ENCODE measurements at regions not wholly inside any gene's neighbourhood (a gene's known extent, or its start where the extent isn't known, plus 50 kb on each side); places are given as distances from the start of the nearest gene placed in this dataset.

DNA sequence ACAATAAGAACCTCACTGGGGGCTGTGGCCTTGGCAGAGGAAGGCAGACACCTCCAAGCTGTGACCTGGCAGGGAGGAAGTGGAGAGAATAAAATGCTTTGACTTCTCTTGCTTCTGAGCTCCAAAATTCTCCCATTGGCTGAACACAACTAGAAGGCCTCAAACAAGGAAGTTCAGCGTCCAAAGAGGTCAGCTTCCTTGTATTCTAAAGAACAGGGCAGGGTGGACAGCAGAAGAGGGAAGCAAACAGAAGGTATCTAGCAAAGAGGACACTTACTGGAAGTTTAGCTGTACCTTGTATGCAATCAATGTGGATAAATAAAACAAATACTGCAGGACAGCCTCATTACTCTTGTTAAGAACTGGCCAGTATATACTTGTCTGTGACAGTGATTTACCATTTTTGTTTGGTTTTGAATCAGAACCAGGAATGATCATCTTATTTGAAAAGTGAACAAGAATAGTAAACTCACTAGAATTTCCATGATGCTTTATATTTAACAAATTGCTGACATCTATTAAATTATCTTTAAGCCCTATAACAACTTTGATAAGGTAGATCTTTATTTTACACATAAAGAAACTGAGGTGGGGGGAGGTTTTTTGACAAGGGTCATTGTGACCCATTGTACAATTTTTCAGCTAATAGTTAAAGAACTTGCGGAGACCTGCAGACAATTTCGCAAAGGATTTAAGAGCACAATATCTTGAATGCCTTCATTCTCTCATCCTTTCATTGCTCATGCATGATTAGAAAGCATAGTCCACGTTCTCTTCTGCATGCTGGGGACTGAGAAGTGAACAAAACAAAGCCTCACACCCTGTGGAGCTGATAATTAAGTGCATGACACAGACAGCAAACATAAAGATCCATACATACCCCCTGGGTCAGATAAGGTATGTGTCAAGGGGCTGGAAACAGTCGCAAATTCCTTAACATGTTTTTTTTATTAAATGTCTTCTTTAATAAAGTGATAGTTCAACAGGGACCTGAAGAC lies 1448.0 kb downstream of the AACS start:
- DNase-seq (ENCODE audit: low spot score) = no peak

DNA sequence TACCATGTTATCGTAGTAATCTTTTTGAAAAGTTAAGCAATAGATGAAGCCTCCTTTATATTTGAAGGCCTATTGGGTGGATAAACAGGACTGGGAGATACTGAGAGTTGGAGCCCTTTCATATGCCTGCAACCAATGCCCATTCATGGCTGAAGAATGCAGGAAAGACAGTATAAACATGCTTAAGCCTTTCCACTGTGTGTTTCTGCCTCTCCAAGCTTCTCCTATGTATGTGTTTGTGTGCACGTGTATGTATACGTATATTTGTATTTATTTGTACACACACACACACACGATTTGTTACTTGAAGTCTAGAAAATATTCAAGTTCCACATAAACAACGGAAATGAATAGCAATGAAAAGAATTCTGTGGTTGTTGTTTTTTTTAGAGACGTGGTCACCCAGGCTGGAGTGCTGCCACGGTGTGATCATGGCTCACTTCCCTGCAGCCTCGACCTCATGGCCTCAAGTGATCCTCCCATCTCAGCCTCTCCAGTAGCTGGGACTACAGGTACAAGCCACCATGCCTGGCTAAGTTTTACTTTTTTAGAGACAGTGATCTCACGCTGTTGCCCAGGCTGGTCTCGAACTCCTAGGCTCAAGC lies 1453.5 kb downstream of the AACS start:
- DNase-seq (ENCODE audit: low spot score) = no peak

DNA sequence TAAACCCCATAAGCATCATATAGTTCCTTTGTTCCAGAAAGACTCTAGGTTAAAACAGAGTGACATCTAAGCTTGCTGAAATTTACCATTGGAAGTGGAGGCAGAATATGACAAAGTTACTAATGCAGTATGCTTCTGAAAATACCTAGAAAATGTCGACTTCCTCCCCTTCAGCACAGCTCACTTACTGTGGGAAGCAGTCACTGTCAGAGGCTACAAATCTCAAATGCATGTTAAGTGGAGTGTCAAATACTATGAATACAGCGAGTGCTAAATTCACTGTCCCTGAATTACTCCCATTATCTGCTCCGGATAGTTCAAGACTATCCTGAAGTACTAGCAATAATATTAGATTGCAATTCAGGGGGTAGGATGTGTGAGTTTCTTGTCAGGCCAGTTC lies 1454.6 kb downstream of the AACS start:
- DNase-seq (ENCODE audit: low spot score) = no peak

DNA sequence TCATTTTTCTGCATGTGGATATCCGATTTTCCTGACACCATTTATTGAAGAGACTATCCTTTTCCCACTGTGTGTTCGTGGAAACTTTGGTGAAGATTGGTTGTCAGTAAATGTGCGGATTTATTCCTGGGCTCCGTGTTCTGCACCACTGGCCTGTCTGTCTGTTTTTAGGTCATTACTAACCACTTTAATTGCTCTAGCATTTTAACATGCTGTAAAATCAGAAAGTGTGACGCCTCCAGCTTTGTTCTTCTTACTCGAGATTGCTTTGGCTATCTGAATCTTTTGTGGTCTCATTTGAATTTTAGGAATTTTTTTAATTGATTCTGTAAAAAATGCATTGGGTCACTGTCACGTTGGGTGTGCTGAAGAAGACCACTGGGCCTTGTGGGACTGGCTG lies 1458.7 kb downstream of the AACS start:
- DNase-seq (ENCODE audit: low spot score) = no peak

DNA sequence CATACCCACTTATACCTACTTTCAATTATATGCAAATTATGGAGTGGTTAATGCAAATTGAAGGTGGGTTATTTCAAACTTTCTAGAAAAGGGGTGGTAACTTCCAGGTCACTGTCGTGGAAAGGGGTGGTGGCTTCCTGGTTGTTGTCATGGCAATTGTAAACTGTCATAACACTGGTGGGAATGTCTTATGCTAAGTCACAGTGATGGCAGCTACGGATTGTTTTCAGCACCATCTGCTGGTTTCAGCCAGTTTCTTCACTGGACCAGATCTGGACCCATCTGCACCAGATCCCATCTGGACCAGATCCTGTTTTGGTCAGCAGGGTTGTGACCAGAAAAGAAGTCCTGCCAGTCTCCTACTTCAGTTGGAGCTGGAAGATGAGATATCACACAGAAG lies 1469.3 kb downstream of the AACS start:
- DNase-seq (ENCODE audit: low spot score) = no peak

DNA sequence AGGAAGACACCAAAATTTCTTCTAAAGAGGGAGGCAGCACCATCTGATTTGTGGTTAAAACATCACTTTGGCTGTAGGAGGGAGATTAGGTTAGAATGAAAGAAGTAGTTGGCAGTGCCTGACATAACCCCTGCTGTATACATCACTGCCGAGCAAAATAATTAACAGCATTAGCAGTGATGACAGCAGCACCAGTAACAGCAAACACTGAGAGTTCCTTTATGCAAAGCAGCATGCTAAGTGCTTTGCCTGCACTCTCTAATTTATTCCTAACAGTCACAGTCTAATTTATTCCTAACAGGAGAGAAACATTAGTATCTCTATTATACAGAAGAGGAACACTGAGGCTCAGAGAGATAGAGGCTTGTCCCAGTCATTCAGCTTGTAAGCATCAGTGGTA lies 1469.7 kb downstream of the AACS start:
- DNase-seq (ENCODE audit: low spot score) = no peak

DNA sequence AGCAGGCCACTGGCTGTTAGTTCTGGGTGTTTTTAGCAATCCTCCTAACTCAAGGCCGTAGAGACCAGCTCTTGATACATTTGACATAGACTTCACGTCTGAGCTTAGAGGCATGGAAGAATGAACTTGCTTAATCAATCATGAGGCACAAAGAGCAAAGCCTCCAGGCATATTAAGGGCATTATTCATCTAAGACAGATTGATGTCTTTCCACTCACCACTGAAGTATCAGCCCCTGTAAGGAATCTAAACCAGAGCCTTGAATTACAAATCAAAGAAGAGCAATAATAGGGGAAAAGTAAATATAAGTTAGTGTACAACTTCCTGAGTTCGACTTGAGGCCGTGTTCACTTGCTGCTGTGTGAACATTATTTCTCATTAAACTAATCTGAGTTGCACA lies 1470.7 kb downstream of the AACS start:
- no peak for DNase-seq (ENCODE audit: low spot score)

DNA sequence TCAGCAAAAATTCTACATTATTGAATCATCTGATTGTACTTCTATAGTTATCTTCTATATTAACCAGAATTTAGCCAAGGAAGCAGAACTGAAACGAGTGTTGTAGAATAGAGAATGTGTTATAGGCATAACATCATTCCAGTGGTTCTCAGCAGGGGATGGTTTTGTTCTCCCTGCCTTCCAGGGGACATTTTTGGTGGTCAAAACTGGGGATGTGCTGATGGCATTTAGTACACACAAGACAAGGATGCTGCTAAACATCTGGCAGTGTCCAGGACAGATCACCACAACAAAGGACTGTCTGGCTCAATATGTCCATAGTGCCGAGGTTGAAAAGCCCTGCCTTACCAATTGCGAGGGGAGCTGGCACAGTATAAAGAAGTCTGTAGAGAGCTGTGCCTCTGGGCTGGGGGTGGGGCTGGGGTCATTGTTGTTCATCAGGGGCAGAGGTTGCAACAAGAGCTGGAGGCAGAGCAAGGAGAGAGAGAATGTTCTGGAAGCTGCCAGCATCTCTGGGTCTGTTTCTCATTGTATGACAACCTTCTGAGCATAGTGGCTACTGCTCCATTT lies 1472.8 kb downstream of the AACS start:
- DNase-seq (ENCODE audit: low spot score) = no peak

DNA sequence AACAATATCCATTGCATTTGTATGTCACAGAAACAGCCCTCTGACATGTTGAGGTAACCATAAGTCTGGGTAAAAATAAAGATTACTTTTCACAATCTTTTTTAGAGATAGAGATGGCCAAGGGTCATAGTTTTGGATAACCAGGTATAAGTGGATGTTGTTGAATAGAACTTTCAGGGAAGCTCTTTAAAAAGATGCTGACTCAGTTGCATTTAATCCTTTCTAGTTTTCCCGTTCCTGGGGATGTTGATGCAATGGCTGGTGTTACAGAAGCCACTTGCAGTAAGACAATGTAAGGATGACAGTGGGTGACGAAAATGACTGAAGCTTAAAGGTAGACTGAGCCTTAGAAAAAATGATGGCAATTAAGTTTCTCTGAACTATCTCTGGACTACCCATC lies 1473.7 kb downstream of the AACS start:
- DNase-seq (ENCODE audit: low spot score) = no peak

DNA sequence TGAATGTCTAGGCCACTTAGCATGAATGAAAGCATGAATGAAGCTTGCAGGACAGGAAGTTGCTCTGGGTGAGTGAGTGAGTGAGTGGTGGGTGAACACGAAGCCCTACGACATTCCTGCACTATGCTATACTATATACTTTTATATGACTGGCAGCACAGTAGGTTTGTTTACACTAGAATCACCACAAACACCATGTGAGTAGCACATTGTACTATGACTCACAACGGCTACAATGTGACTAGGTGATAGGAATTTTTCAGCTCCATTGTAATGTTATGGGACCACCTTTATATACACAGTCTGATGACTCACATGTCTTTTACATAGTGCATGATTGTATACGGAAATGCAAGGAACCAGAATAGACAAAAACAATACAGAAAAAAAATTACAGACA lies 1480.2 kb downstream of the AACS start:
- DNase-seq (ENCODE audit: low spot score) = no peak

DNA sequence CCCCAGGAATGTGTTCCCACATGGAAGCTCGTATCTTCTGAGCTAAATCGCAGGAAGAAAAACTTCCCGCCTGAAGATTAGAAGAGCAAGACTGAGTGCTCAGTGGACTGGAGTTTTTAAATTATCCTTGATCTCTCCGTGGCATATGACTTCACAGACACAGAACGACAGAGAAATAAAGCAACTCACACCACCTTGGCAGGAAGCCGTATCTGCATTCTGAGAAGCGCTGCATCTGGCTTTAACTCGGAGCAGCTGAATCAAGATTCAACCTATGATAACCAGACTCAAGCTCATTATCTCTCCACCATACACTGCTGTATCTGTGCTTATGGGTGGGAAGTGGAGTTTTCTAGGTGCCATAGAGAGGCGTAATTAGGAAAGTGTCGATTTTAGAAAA lies 1482.7 kb downstream of the AACS start:
- DNase-seq (ENCODE audit: low spot score) = no peak

DNA sequence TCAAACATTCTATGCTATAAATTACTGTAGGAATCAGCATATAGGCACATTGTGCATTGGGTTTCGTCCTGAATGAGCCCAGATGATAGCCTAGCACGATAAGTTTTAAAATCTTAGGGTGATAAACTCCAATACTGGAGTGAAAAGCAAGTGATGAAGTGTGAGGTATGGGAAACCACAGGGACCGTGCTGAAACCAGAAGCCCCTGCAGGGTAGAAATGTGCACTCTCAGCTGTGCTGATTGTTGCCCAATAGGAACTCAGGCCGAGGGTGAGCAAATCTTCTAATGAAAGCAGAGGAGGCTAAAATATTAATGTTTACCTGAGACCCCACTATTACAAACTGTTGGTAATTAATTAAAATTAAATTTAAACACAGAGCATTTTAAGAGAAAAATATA lies 1486.6 kb downstream of the AACS start:
- DNase-seq (ENCODE audit: low spot score) = no peak

DNA sequence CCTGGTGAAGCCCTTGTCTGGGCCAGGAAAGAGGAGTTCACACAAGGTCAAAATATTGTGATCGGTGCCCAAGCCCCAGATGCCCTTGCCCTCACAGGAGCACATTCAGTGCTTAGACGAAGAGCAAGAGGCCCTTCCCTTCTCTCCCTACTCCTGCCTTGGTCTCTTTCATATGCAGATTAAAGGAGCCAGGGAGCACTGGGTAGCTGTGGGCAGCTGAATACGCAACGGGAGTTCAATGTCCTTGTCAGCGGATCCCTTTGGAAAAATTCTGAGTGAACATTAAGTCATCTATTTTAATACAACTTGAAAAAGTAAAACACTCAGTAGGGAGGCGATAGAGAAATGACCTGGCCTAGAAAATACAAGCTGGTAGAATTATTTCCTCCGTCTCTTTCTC lies 1489.4 kb downstream of the AACS start:
- no peak for DNase-seq (ENCODE audit: low spot score)

DNA sequence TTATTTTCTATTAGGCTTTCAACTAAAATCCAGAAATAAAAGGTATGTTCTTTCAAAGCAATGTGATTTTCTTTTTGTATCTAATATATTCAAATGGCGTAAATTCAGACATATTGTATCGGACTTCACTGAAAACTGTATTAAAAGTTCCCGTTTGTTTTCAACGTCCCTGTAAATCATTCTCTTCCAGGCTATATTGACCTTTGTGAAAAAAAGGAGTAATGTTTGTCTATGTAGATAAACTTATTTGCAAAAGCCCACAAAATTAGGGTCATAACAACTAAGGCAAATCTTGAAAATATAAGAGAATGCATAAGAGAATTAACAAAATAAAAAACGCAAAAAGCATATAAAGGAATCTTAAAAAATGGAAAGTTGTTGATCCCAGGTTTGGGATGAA lies 1492.4 kb downstream of the AACS start:
- DNase-seq (ENCODE audit: low spot score) = no peak

DNA sequence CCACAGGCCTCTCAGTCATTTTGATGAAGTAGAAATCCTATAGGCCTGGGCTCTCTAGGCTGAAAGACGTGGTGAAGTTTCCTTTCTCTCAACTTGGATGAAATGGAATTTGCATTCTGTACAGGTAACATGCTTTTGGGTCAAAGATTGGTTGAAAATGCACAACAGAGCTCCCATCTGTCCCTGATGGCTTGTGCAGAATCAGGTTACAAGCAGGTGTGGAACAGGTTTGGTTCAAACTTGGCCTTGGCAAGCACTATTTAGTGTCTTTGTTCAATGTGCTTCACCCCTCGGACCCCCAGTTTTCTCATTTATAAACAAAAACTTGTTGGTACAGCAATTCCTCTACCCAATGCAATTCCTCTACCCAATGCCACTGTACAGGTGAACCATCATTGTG lies 1493.0 kb downstream of the AACS start:
- no peak for DNase-seq (ENCODE audit: low spot score)

DNA sequence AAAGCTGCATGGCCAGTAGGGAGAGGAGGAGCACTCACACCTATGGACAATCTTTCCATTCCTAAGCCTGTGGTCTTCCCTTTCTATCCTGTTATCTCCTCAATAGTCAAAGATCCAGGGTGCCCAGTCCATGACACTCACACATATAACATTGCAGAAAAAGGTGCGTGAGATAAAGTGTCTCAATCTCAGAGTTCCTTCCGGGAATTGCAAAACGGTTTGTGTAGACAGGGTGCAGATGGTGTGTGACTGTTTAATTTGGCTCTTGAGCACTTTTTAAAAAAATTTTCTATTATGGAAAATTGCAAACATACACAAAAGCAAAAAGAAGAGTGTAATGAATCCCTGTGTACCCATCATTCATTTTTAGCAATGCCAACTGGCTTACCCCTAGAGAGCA lies 1493.6 kb downstream of the AACS start:
- DNase-seq (ENCODE audit: low spot score) = no peak

DNA sequence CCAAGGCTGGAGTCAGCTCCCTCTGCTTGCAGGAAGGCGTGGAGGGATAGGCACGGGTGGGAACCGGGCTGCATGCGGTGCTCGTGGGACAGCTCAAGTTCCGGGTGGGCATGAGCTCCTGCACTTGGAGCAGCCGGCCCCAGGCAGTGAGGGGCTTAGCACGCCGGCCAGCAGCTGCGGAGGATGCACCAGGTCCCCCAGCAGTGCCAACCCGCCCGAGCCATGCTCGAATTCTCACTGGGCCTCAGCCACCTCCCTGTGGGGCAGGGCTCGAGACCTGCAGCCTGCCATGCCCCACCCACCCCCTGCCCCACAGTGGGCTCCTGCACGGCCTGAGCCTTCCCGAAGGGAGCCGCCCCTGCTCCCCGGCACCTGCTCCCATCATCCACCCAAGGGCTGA lies 1501.8 kb downstream of the AACS start:
- DNase-seq (ENCODE audit: low spot score) = no peak

DNA sequence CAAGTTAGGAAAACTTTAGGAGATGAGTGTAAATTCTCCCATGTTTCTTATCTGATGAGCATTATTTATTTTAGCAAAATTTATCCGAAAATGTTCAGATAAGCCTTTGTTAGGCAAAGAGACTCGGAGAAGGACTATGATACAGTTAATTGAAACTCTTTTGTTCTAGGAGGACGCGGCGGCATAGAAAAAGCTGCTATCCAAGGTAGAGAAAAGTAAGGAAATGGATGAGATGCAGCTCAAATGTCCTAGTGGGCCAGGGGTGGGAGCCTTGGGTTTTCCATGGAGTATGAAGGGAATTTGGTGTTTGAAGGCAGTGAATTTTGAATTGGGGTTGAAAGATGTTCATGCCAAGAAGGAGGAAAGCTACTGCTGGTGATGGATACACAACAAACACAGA lies 1504.5 kb downstream of the AACS start:
- DNase-seq (ENCODE audit: low spot score) = no peak

DNA sequence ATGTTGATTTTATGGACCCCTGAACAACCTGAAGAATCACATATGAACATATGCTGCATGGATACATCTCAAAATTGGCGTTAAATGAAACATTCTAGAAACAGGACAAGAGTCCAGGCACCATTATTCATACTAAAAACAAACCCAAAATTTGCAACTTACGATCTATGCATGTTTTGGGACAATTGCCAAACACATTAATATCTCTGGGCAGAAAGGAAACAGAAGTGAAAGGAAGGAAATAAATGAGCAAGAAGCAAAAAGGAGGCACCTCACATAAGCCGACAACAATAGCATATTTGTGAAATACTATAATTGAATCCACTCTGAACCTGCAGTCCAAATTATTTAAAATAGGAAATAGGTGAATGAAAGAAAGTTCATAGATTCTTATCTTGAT lies 1505.3 kb downstream of the AACS start:
- DNase-seq (ENCODE audit: low spot score) = no peak

DNA sequence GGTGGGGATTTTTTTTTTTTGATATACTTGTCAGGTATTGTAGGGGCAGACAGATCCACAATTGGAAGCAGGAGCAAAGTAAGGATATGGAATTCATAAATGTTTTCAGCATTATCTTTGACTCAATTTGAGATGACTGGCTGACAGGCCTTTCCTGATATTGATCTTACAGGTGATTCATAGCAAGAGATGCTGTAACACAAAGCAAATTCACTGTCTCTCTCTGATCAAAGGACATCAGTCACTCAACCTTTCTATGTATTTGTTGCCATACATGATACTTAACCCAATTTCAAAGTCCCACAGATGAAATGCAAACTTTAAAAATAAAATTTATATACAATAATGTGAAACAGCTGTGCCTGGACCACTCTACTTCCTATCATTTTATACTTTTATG lies 1506.9 kb downstream of the AACS start:
- no peak for DNase-seq (ENCODE audit: low spot score)

DNA sequence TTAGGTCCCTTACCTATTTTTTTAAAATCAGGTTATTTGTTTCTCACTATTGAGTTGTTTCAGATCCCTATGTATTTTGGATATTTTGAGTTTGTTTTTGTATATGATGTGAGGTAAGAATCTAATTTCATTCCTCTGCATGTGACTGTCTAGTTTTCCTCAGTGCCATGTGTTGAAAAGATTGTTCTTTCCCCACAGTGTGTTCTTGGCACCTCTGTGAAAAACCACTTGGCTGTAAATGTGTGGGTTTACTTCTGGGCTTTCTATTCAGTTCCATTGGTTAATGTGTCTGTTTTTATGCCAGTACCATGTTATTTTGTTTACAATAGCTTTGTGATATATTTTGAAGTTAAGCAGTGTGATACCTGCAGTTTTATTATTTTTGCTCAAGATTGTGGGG lies 1516.4 kb downstream of the AACS start:
- no peak for DNase-seq (ENCODE audit: low spot score)

DNA sequence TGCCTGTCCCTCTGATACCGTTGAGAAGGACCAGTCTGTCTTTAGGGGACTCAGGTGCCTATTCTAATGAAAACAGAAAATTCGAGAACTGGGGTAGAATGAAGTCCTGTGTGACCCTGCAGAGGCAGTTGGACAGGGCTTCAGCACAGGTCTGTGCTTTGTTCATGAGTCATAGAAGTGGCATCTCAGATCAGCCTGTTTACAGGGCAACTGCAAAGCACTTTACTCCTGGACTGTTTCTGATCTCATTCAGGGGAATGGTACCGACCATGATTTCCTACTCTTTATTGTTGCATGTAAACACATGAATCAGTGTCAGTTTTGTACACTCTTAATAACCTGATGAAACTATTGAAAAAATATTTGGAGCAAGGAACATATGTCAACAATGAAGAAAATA lies 1517.0 kb downstream of the AACS start:
- no peak for DNase-seq (ENCODE audit: low spot score)

DNA sequence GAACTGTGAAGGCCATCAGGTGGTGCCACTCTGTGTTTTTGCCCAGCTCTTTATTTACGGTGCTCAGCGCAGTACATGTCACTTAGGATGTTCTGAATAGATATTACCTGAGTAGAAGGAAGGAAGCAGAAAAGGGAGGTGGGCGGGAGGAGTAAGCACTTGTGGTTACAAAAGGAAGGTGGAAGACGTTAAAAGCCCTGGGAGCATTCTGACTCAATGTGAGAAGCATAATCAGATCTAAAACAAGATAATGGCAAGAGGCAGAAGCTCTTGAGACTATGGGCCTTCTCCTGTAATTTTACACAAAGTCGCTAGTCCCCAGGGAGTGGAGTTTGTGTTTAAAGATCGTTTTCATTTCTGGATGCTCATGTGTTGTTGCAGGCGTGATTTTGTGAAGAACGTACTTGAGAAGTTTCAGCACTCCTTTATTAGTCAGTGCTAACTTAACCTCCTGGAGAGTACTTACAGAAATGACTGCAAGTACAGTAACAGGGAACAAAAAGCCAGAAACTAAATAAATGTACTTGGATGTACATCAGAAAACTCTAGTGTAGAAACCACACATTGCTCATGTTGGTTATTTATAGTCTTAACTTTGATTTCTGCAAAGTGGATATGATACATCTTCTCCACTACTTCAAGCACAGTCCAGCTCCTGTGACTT lies 1523.5 kb downstream of the AACS start:
- no peak for DNase-seq (ENCODE audit: low spot score)
